NCI-H2196 treated with DMSO at 0.1 percent for 48 hours (cell line): ENCODE measurements at regions not wholly inside any gene's neighbourhood (a gene's known extent, or its start where the extent isn't known, plus 50 kb on each side); places are given as distances from the start of the nearest gene placed in this dataset.
"Not testable (repeated sequence)": the region's sequence is repeated elsewhere in the genome, so short reads cannot be mapped to it uniquely, and the experiment has no call there.

Source experiments
- DNase-seq: peaks from one replicate; lab custom pipeline; 2025; ENCODE audit not compliant: unreplicated experiment; lab: John Stamatoyannopoulos, UW

GRCh38 chr2:6186332-6187151 lies 494.4 kb downstream of the SOX11 start:
- no peak for DNase-seq

GRCh38 chr2:6196449-6196848 lies 504.3 kb downstream of the SOX11 start:
- DNase-seq: no peak

- DNase-seq: not testable (repeated sequence)
These were observed 506.3 kb downstream of the SOX11 start for GRCh38 chr2:6198370-6198919.

- DNase-seq: no peak
These were observed 510.6 kb downstream of the SOX11 start for GRCh38 chr2:6202756-6203155.

- DNase-seq: no peak
These were observed 511.2 kb downstream of the SOX11 start for GRCh38 chr2:6203291-6203959.

- no peak for DNase-seq
These were observed 514.7 kb downstream of the SOX11 start for GRCh38 chr2:6206882-6207281.

- DNase-seq: no peak
These were observed 519.1 kb downstream of the SOX11 start for GRCh38 chr2:6211236-6211635.

GRCh38 chr2:6212491-6212890 lies 520.3 kb downstream of the SOX11 start:
- DNase-seq: no peak

- DNase-seq: no peak
These were observed 521.0 kb downstream of the SOX11 start for GRCh38 chr2:6213056-6213780.

GRCh38 chr2:6214471-6214870 lies 522.3 kb downstream of the SOX11 start:
- DNase-seq: no peak

- no peak for DNase-seq
These were observed 522.9 kb downstream of the SOX11 start for GRCh38 chr2:6215053-6215452.

GRCh38 chr2:6216234-6216633 lies 524.0 kb downstream of the SOX11 start:
- DNase-seq: no peak

GRCh38 chr2:6218926-6219325 lies 526.7 kb downstream of the SOX11 start:
- no peak for DNase-seq

- no peak for DNase-seq
These were observed 527.7 kb downstream of the SOX11 start for GRCh38 chr2:6219906-6220305.

- no peak for DNase-seq
These were observed 530.1 kb downstream of the SOX11 start for GRCh38 chr2:6222296-6222695.

- DNase-seq: no peak
These were observed 532.1 kb downstream of the SOX11 start for GRCh38 chr2:6224267-6224666.

- DNase-seq: no peak
These were observed 536.1 kb downstream of the SOX11 start for GRCh38 chr2:6228251-6228650.

GRCh38 chr2:6231166-6231565 lies 539.0 kb downstream of the SOX11 start:
- no peak for DNase-seq

GRCh38 chr2:6233993-6234392 lies 541.8 kb downstream of the SOX11 start:
- DNase-seq: no peak

- DNase-seq: no peak
These were observed 542.5 kb downstream of the SOX11 start for GRCh38 chr2:6234702-6235101.

GRCh38 chr2:6236317-6236716 lies 544.1 kb downstream of the SOX11 start:
- no peak for DNase-seq
